ENCODE measurements at regions not wholly inside any gene's neighbourhood (a gene's known extent, or its start where the extent isn't known, plus 50 kb on each side); places are given as distances from the start of the nearest gene placed in this dataset.
"Not testable (repeated sequence)": the region's sequence is repeated elsewhere in the genome, so short reads cannot be mapped to it uniquely, and the experiment has no call there.

DNA sequence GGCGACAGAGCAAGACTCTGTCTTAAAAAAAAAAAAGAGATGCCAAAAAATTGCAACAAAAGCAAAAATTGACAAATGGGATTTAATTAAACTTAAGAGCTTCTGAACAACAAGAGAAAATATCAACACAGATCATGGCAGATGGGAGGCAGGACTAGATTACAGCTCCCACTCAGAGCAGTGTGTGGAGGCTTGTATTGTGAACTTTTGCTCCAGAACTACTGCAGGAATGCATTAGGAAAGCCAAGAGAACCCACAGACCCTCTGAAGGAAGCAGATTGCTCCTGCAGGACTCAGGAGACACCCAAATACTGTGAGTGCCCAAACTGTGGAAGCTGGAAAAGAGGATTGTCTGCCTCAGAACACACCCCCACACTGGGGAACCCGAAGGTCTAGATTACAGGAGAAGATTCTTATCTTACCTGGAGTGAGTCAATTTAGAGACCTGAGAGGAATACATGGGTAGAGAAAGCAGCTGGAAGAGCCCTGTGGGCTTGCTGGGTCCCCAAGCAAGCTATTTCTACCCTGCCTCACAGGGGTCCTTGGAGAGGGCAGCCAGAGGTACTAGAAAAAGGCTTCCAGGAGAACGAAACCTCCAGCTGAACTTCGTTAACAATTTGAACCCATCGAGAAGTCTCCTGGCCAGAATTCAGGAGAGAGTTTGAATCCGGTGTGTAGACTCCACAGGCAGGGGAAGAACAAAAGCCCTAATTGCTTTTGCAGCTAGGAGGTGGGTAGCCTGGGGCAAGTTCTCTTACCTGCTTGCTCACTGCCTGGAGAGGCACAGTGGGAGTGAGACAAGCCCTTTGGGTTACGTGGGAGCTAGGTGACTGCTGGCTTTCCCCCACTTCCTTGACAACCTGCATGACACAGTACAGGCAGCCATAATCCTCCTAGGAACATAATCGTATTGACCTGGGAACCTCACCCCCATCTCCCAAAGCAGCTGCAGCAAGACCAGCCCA, 593.4 kb upstream of the RGMB start:
- H3K4me1 Mint-ChIP-seq = no peaks in the 10 kb centered on the region
- no peak for DNase-seq
- no peaks in the 10 kb centered on the region for H3K36me3 Mint-ChIP-seq (ENCODE audit: low read depth)
- no peaks in the 10 kb centered on the region for H3K27me3 Mint-ChIP-seq
- H3K27ac Mint-ChIP-seq = no peak overlapping the region
- no peak for ATAC-seq
- H3K9me3 ChIP-seq (ENCODE audit: control insufficient read depth, low read length, poor library complexity, severe bottlenecking) = no peaks in the 10 kb centered on the region
- H3K4me3 Mint-ChIP-seq = no peak overlapping the region

DNA sequence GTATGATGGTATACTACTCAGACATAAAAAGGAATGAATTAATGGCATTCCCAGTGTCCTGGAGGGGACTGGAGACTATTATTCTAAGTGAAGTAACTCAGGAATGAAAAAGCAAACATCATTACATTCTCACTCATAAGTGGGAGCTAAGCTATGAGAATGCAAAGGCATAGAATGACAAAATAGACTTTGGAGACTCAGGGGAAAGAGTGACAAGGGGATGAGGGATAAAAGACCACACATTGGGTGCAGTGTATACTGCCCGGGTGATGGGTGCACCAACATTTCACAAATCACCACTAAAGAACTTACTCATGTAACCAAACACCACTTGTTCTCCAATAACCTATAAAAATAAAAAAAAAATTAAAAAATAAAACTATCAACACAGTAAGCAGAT, 587.3 kb upstream of the RGMB start:
- DNase-seq (no peak), ATAC-seq (no peak)
- H3K4me3 Mint-ChIP-seq = no peak overlapping the region
- no peaks in the 10 kb centered on the region for H3K27me3 Mint-ChIP-seq
- no peaks in the 10 kb centered on the region for H3K36me3 Mint-ChIP-seq (ENCODE audit: low read depth)
- no peaks in the 10 kb centered on the region for H3K9me3 ChIP-seq (ENCODE audit: control insufficient read depth, low read length, poor library complexity, severe bottlenecking)
- no peak overlapping the region for H3K27ac Mint-ChIP-seq
- no peaks in the 10 kb centered on the region for H3K4me1 Mint-ChIP-seq

DNA sequence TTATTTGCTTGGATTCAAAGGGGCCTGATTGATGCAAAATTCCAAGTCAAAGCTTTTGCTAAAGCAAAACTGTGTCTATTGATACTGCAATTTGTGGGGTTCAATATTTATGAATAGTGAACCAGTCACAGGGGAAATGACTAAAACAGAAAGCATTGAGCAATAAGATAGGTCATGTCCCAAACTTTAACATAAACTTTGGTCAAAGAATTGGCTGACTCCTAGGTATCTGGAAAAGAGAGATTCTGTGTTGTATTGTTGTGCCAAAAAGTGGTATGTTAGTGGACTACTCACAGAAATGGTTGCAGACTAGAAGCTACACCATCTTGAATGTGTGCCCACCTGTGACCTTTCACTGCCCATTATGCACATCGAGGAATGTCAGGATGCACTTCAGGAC, 585.5 kb upstream of the RGMB start:
- Mint-ChIP-seq H3K4me3 (no peak overlapping the region), H3K27ac (no peak overlapping the region), H3K4me1 (no peaks in the 10 kb centered on the region), H3K36me3 (ENCODE audit: low read depth) (no peaks in the 10 kb centered on the region), H3K27me3 (no peaks in the 10 kb centered on the region)
- ATAC-seq (no peak), DNase-seq (no peak)
- no peaks in the 10 kb centered on the region for H3K9me3 ChIP-seq (ENCODE audit: control insufficient read depth, low read length, poor library complexity, severe bottlenecking)

GRCh38 chr5:98190344-98190743, 583.1 kb upstream of the RGMB start:
- H3K9me3 ChIP-seq (ENCODE audit: control insufficient read depth, low read length, poor library complexity, severe bottlenecking); H3K4me3 Mint-ChIP-seq; H3K27ac Mint-ChIP-seq; DNase-seq; ATAC-seq; H3K27me3 Mint-ChIP-seq; H3K36me3 Mint-ChIP-seq (ENCODE audit: low read depth); H3K4me1 Mint-ChIP-seq: not testable (repeated sequence)

DNA sequence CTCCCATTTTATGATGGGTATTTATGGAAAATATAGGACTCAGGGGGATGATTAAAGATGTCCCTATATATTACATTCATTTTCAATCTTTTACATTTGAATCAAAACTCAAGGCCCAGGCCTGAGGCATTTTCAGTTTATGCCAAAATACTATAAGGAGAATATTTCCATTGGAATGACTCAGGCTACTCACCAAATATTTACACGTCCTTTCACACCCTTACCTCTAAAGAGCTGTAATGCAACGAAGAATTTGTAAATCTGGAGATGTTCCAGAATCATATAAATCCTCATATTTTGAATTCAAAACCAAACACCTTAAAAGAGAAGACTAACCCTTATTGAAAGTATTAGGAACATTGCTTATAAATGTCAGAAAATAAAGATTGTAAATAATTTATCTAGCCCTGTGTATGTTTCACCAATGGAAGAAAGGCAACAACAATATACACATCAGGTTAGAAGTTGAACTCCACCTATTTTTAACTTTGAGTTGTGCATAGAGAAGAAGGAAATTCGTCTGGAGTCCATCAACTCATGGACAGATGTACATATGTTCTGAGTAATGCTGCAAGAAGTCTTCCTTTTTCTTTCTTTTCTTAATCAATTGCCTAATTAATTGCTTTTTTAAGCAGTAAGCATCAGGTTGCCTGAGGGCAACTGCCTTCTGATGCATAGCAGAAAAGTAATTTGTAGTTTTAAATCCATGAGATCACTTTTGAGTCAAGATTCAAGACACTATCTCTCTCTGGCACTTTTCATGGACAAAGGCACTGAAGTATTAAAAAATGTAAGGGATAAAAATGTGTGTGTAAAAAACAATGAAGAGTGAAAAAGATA, 579.3 kb upstream of the RGMB start:
- H3K4me1 Mint-ChIP-seq = no peaks in the 10 kb centered on the region
- no peaks in the 10 kb centered on the region for H3K9me3 ChIP-seq (ENCODE audit: control insufficient read depth, low read length, poor library complexity, severe bottlenecking)
- H3K27ac Mint-ChIP-seq = no peak overlapping the region
- H3K27me3 Mint-ChIP-seq = no peaks in the 10 kb centered on the region
- ATAC-seq (no peak), DNase-seq (no peak)
- H3K36me3 Mint-ChIP-seq (ENCODE audit: low read depth) = no peaks in the 10 kb centered on the region
- H3K4me3 Mint-ChIP-seq = no peak overlapping the region

DNA sequence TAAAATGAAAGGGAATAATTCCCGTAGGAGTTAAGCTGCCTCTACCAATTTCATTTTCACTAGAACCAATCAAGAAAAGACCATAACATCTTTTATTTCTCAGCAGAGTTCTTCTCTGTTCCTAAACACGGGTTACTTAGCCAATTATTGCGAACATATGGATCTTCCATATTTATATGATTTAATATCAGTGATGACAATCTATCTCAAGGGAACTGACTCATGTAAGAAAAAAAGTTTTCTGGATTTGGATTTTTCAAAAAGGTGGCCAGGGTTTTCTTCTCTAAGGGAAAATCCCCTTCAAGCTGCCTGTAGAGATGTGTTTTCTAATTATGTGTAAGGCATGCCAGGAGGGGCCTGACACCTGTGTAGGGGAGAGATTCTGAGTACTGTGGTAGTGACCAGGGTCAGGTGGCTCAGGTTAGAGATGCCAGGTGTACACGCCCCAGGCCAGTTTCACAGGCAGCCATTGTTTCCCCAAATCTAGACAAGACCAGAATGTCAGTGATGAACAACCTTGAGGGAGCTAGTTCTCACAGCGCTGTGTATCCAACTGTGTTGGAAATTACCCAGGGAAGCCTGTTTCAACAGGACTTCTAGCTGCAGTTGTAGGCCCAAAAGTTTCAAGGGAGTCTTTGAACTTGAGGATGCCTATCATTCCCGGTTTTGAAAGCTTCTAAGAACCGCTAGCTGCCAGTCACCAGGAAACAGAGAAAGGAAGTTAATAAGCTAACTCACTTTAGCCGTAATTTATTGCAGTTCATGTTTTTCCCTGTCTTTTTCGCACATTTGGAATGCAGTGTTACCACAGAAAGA, 572.5 kb upstream of the RGMB start:
- DNase-seq (no peak), ATAC-seq (no peak)
- no peak overlapping the region for H3K27ac Mint-ChIP-seq
- no peak overlapping the region for H3K4me3 Mint-ChIP-seq
- H3K27me3 Mint-ChIP-seq = peaks cover 6% of the 10 kb centered on the region
- no peaks in the 10 kb centered on the region for H3K9me3 ChIP-seq (ENCODE audit: control insufficient read depth, low read length, poor library complexity, severe bottlenecking)
- H3K36me3 Mint-ChIP-seq (ENCODE audit: low read depth) = no peaks in the 10 kb centered on the region
- H3K4me1 Mint-ChIP-seq = no peaks in the 10 kb centered on the region

DNA sequence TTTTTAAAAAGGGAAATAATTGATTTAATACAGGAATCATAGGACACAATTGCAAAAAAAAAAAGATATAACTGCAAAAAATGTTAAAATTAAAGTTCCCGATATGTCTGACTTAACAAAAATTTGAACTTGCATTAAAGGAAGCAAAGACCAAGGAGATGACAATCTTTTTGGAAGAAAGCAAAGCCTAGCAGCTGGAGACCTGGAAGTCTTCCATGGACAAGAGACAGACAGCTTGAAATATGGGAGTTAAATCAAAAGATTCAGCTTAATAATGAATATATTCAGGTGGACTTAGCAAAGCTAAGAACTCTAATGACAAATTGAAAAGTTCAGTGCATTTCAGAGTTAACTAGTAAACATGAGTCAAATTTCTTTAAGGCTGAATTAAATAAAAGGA, 568.7 kb upstream of the RGMB start:
- Mint-ChIP-seq H3K27ac (no peak overlapping the region), H3K4me1 (no peaks in the 10 kb centered on the region), H3K4me3 (no peak overlapping the region), H3K36me3 (ENCODE audit: low read depth) (no peaks in the 10 kb centered on the region), H3K27me3 (peaks cover 6% of the 10 kb centered on the region)
- no peak for DNase-seq
- H3K9me3 ChIP-seq (ENCODE audit: control insufficient read depth, low read length, poor library complexity, severe bottlenecking) = no peaks in the 10 kb centered on the region
- no peak for ATAC-seq

GRCh38 chr5:98205691-98206461, 567.6 kb upstream of the RGMB start:
- no peak for DNase-seq
- Mint-ChIP-seq H3K36me3 (ENCODE audit: low read depth) (no peaks in the 10 kb centered on the region), H3K27me3 (peaks cover 1% of the 10 kb centered on the region), H3K4me1 (no peaks in the 10 kb centered on the region), H3K27ac (no peak overlapping the region), H3K4me3 (no peak overlapping the region)
- no peaks in the 10 kb centered on the region for H3K9me3 ChIP-seq (ENCODE audit: control insufficient read depth, low read length, poor library complexity, severe bottlenecking)
- no peak for ATAC-seq

- H3K27ac Mint-ChIP-seq = no peak overlapping the region
- H3K4me1 Mint-ChIP-seq = no peaks in the 10 kb centered on the region
- H3K36me3 Mint-ChIP-seq (ENCODE audit: low read depth) = no peaks in the 10 kb centered on the region
- no peak for ATAC-seq
- no peak overlapping the region for H3K4me3 Mint-ChIP-seq
- H3K9me3 ChIP-seq (ENCODE audit: control insufficient read depth, low read length, poor library complexity, severe bottlenecking) = no peaks in the 10 kb centered on the region
- no peak for DNase-seq
- H3K27me3 Mint-ChIP-seq = no peaks in the 10 kb centered on the region
These were observed 566.9 kb upstream of the RGMB start for GRCh38 chr5:98206566-98206965.

DNA sequence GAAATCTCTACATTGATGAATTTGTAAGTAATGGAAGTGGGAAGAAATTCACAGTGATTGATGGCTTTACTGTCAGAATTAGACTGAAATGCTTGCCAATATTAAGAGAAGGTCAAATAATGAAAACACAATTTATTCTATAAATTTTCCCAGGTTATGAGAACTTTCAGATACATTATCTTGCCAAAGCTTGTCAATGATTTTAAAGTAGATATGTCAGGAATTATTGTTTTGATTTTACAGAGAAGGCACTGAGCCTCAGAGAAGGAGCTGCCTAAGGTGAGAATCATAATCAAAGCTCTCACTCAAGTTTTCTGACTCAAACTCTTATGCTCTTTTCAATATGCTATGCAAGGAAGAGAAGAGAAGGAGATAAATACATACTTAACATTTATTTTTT, 564.0 kb upstream of the RGMB start:
- peaks cover 3% of the 10 kb centered on the region for H3K4me1 Mint-ChIP-seq
- no peaks in the 10 kb centered on the region for H3K36me3 Mint-ChIP-seq (ENCODE audit: low read depth)
- H3K27ac Mint-ChIP-seq = no peak overlapping the region
- ATAC-seq = no peak
- H3K27me3 Mint-ChIP-seq = peaks cover 7% of the 10 kb centered on the region
- H3K9me3 ChIP-seq (ENCODE audit: control insufficient read depth, low read length, poor library complexity, severe bottlenecking) = no peaks in the 10 kb centered on the region
- no peak overlapping the region for H3K4me3 Mint-ChIP-seq
- DNase-seq = no peak

DNA sequence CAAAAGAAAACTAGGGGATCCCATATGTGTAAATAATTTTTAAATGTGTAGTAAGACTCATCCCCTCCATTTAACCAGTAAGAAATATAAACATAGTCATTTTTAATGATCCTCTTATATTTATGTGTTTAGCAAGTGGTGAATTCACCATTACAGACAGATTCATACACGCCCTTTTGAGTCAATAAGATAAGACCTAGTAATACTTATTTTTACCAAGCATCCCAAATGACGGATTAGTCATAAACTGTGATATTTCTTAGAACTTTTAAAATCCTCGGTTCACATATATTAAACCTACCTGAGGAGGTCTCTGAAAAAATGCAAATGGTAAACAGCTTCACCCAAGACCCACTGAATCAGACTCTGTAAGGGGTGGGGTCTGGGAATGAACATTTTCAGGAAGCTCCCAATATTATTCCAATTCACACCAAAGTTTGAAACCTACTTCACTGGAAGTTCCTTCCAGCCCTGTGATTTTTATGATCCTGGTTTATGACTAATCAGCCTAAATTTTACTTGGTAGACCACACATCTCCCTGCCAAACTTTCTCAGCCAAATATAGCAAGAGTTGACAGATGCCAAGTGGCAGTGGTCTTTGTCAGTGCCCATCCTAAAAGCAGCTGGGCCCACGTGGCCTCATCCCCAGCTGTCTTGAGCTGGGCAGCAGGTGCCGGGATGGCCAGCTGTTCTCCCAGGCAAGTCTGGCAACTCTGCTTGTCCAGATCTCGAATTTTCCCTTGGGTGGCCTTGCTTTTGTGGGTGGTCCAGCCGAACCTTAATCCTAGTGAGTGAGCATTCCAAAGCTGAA, 559.0 kb upstream of the RGMB start:
- no peak for DNase-seq
- peaks cover 3% of the 10 kb centered on the region for H3K4me1 Mint-ChIP-seq
- H3K9me3 ChIP-seq (ENCODE audit: control insufficient read depth, low read length, poor library complexity, severe bottlenecking) = no peaks in the 10 kb centered on the region
- peaks cover 11% of the 10 kb centered on the region for H3K27me3 Mint-ChIP-seq
- ATAC-seq = no peak
- H3K36me3 Mint-ChIP-seq (ENCODE audit: low read depth) = no peaks in the 10 kb centered on the region
- H3K4me3 Mint-ChIP-seq = no peak overlapping the region
- no peak overlapping the region for H3K27ac Mint-ChIP-seq

GRCh38 chr5:98217138-98217537, 556.3 kb upstream of the RGMB start:
- H3K36me3 Mint-ChIP-seq (ENCODE audit: low read depth) = no peaks in the 10 kb centered on the region
- no peak for DNase-seq
- ATAC-seq = no peak
- peaks cover 11% of the 10 kb centered on the region for H3K27me3 Mint-ChIP-seq
- peaks cover 3% of the 10 kb centered on the region for H3K4me1 Mint-ChIP-seq
- H3K9me3 ChIP-seq (ENCODE audit: control insufficient read depth, low read length, poor library complexity, severe bottlenecking) = no peaks in the 10 kb centered on the region
- H3K4me3 Mint-ChIP-seq = no peak overlapping the region
- no peak overlapping the region for H3K27ac Mint-ChIP-seq
